Suprapubic skin (tissue), 4 donors: ENCODE measurements at regions not wholly inside any gene's neighbourhood (a gene's known extent, or its start where the extent isn't known, plus 50 kb on each side); places are given as distances from the start of the nearest gene placed in this dataset.

Experiments used
- POLR2A ChIP-seq, 2 donors: fragments of 450-650 bp; IDR thresholded peaks; one replicate each; pipeline ENCODE4 v1.6.1; 2017; ENCODE audit warnings: antibody characterized with exemption in 2 of 2, mild to moderate bottlenecking in 2 of 2, moderate library complexity in 2 of 2
- POLR2AphosphoS5 ChIP-seq, 3 donors: sonication (generic); formaldehyde crosslinking; IDR thresholded peaks; one replicate each; pipeline ENCODE4 v1.6.1; 2017; ENCODE audit warnings: antibody characterized with exemption in 3 of 3
- TF ChIP-seq, protein P1 (sequence below), 2 donors: fragments of 200-600 bp in 1 of 2; fragments of 450-650 bp in 1 of 2; sonication (generic) in 1 of 2; IDR thresholded peaks; one replicate each; pipeline ENCODE4 v1.5.1; 2016 to 2019; ENCODE audit warnings: antibody characterized with exemption in 2 of 2, mild to moderate bottlenecking in 1 of 2, moderate library complexity in 1 of 2

DNA sequence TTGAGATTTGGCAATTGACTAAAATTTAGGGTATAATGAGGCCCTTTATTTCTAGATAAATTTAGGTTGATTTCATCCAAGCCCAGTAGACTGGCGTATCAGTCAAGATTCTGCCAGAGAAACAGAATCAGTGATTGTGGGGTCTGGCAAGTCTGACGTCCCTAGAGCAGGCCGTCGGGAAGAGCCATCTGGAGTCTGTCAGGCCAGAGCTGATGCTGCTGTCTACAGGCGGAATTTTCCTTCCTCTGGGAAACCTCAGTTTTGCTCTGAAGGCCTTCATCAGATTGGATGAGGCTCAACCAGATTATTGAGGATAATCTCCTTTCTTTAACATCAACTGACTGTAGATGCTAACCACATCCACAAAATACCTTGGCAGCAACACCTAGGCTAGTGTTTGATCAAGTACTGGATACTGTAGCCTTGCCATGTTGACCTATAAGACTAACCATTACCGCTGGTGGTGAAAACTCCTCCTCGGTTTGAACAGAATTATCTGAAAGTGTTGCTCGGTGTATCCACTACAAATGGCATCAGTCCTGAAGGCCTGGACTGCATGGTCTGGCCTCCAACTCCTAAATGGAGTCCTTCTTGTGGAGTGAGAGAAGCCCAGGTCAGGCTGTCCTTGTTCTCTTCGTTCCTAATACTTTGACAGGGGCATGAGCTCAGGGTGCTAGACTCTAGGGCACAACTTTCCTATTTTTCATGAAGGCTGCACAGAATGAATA lies 83.2 kb upstream of the ANKH start:
- TF ChIP-seq, protein P1, sequence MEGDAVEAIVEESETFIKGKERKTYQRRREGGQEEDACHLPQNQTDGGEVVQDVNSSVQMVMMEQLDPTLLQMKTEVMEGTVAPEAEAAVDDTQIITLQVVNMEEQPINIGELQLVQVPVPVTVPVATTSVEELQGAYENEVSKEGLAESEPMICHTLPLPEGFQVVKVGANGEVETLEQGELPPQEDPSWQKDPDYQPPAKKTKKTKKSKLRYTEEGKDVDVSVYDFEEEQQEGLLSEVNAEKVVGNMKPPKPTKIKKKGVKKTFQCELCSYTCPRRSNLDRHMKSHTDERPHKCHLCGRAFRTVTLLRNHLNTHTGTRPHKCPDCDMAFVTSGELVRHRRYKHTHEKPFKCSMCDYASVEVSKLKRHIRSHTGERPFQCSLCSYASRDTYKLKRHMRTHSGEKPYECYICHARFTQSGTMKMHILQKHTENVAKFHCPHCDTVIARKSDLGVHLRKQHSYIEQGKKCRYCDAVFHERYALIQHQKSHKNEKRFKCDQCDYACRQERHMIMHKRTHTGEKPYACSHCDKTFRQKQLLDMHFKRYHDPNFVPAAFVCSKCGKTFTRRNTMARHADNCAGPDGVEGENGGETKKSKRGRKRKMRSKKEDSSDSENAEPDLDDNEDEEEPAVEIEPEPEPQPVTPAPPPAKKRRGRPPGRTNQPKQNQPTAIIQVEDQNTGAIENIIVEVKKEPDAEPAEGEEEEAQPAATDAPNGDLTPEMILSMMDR (IDR thresholded peaks at IDR 0.05), result no peak
- TF ChIP-seq POLR2A (IDR thresholded peaks at IDR 0.05), result no peak
- TF ChIP-seq POLR2AphosphoS5 (IDR thresholded peaks at IDR 0.05), result no peak
